GM10248 (cell line): ENCODE measurements at regions not wholly inside any gene's neighbourhood (a gene's known extent, or its start where the extent isn't known, plus 50 kb on each side); places are given as distances from the start of the nearest gene placed in this dataset.

Experiments
- CTCF ChIA-PET: fragments of 300-600 bp; sonication (Branson Sonifier 250); formaldehyde crosslinking; extraction: SDS; loops from one replicate; lab custom pipeline; 2021; ENCODE audit warnings: antibody characterized with exemption; lab: Yijun Ruan, JAX
- POLR2A ChIA-PET: fragments of 350-650 bp; sonication (Branson Sonifier 250); formaldehyde crosslinking; extraction: SDS; loops from one replicate; lab custom pipeline; 2020; ENCODE audit warnings: antibody characterized with exemption; lab: Yijun Ruan, JAX
- DNase-seq: peaks from one replicate; pipeline ENCODE4 v3.0.0; 2012; ENCODE audit errors: extremely low spot score
- CTCF ChIP-seq: IDR thresholded peaks from 2 replicates; pipeline ENCODE4 v1.5.1; 2012; ENCODE audit warnings: mild to moderate bottlenecking, low read depth; ENCODE audit errors: extremely low read depth, missing control alignments, control extremely low read depth

GRCh38 chr13:32849369-32849768, 166.9 kb upstream of the KL start:
- ChIA-PET POLR2A (no interaction called here), CTCF (no interaction called here)
- no peak for DNase-seq
- no peak for TF ChIP-seq CTCF

GRCh38 chr13:32850316-32851052, 165.7 kb upstream of the KL start:
- ChIA-PET POLR2A (no interaction called here), CTCF (interaction anchor here (0.9 to 1.5 kb wide), 4 partner anchors 8 to 37 kb away, joined by 3 to 5 read pairs (median 4); no protein-coding TSS in a partner anchor)
- no peak for DNase-seq
- no peak for TF ChIP-seq CTCF

GRCh38 chr13:32851083-32852069, 164.8 kb upstream of the KL start:
- DNase-seq, result no peak
- POLR2A ChIA-PET, result interaction anchor here (0.8 kb wide), 1 partner anchor 542 kb away, joined by 4 read pairs; no protein-coding TSS in a partner anchor
- CTCF ChIA-PET, result interaction anchor here (0.8 to 3.4 kb wide), 8 partner anchors 7 to 64 kb away, joined by 3 to 13 read pairs (median 4); no protein-coding TSS in a partner anchor
- TF ChIP-seq CTCF, result no peak

GRCh38 chr13:32852526-32852925, 163.7 kb upstream of the KL start:
- no peak for TF ChIP-seq CTCF
- CTCF ChIA-PET, result interaction anchor here (0.9 to 3.4 kb wide), 6 partner anchors 9 to 165 kb away, joined by 3 to 13 read pairs (median 4); no protein-coding TSS in a partner anchor
- POLR2A ChIA-PET, result interaction anchor here (0.8 kb wide), 1 partner anchor 541 kb away, joined by 4 read pairs; no protein-coding TSS in a partner anchor
- DNase-seq, result no peak

GRCh38 chr13:32857077-32857476, 159.1 kb upstream of the KL start:
- DNase-seq, result no peak
- no peak for TF ChIP-seq CTCF
- ChIA-PET CTCF (interaction anchor here (1.3 kb wide), 1 partner anchor 20 kb away, joined by 3 read pairs; no protein-coding TSS in a partner anchor), POLR2A (no interaction called here)

- no peak for TF ChIP-seq CTCF
- POLR2A ChIA-PET, result interaction anchor here (0.6 kb wide), 1 partner anchor 977 kb away, joined by 5 read pairs; no protein-coding TSS in a partner anchor
- CTCF ChIA-PET, result interaction anchor here (1.3 kb wide), 1 partner anchor 20 kb away, joined by 3 read pairs; no protein-coding TSS in a partner anchor
- no peak for DNase-seq
These were observed 158.5 kb upstream of the KL start for GRCh38 chr13:32857689-32858088.
